HepG2 (cell line): ENCODE measurements at regions not wholly inside any gene's neighbourhood (a gene's known extent, or its start where the extent isn't known, plus 50 kb on each side); places are given as distances from the start of the nearest gene placed in this dataset.
A peak's percentile ranks its signal among the peaks of the same experiment; 100 is the strongest.

Experiments used
- BRF2 ChIP-seq: sonication (generic); formaldehyde crosslinking; IDR thresholded peaks from 2 replicates; pipeline ENCODE4 v1.8.1; 2022; ENCODE audit warnings: mild to moderate bottlenecking, missing genetic modification reagents
- DNMT3B ChIP-seq: conservative IDR thresholded peaks from 2 replicates; pipeline ENCODE4 v1.6.1; 2016; ENCODE audit warnings: missing biosample characterization, control low read depth
- KLF12 ChIP-seq: sonication (generic); formaldehyde crosslinking; IDR thresholded peaks from 2 replicates; pipeline ENCODE4 v1.4.0; 2020; ENCODE audit warnings: missing genetic modification reagents, borderline replicate concordance
- PAX8 ChIP-seq: sonication (generic); formaldehyde crosslinking; IDR thresholded peaks from 2 replicates; pipeline ENCODE4 v1.8.0; 2022; ENCODE audit warnings: mild to moderate bottlenecking, missing genetic modification reagents, borderline replicate concordance
- RORA ChIP-seq: sonication (generic); formaldehyde crosslinking; IDR thresholded peaks from 2 replicates; pipeline ENCODE4 v1.5.0; 2020; ENCODE audit warnings: mild to moderate bottlenecking, missing genetic modification reagents, moderate library complexity
- U2AF1 ChIP-seq: fragments of 200-400 bp; formaldehyde crosslinking; optimal IDR thresholded peaks from 2 replicates; pipeline ENCODE3; 2017; ENCODE audit warnings: mild to moderate bottlenecking, low read depth, low read length
- ZFP41 ChIP-seq: sonication (generic); formaldehyde crosslinking; IDR thresholded peaks from 2 replicates; pipeline ENCODE4 v1.4.0; 2020; ENCODE audit warnings: mild to moderate bottlenecking, missing genetic modification reagents, borderline replicate concordance
- ZNF724P ChIP-seq: sonication (generic); formaldehyde crosslinking; IDR thresholded peaks from 2 replicates; pipeline ENCODE4 v1.8.0; 2022; ENCODE audit warnings: missing genetic modification reagents, borderline replicate concordance
- ZNF768 ChIP-seq: sonication (generic); formaldehyde crosslinking; IDR thresholded peaks from 2 replicates; pipeline ENCODE4 v1.4.0; 2020; ENCODE audit warnings: missing genetic modification reagents
- ZNF777 ChIP-seq: sonication (generic); formaldehyde crosslinking; IDR thresholded peaks from 2 replicates; pipeline ENCODE4 v1.4.0; 2020; ENCODE audit warnings: missing genetic modification reagents
- TF ChIP-seq, protein P1 (sequence below): sonication (generic); formaldehyde crosslinking; IDR thresholded peaks from 2 replicates; pipeline ENCODE4 v1.4.0; 2020; ENCODE audit warnings: missing genetic modification reagents
- TF ChIP-seq, protein P2 (sequence below): sonication (generic); formaldehyde crosslinking; IDR thresholded peaks from 2 replicates; pipeline ENCODE4 v1.5.1; 2020; ENCODE audit warnings: missing genetic modification reagents, mild to moderate bottlenecking, borderline replicate concordance

- TF ChIP-seq, protein P1, sequence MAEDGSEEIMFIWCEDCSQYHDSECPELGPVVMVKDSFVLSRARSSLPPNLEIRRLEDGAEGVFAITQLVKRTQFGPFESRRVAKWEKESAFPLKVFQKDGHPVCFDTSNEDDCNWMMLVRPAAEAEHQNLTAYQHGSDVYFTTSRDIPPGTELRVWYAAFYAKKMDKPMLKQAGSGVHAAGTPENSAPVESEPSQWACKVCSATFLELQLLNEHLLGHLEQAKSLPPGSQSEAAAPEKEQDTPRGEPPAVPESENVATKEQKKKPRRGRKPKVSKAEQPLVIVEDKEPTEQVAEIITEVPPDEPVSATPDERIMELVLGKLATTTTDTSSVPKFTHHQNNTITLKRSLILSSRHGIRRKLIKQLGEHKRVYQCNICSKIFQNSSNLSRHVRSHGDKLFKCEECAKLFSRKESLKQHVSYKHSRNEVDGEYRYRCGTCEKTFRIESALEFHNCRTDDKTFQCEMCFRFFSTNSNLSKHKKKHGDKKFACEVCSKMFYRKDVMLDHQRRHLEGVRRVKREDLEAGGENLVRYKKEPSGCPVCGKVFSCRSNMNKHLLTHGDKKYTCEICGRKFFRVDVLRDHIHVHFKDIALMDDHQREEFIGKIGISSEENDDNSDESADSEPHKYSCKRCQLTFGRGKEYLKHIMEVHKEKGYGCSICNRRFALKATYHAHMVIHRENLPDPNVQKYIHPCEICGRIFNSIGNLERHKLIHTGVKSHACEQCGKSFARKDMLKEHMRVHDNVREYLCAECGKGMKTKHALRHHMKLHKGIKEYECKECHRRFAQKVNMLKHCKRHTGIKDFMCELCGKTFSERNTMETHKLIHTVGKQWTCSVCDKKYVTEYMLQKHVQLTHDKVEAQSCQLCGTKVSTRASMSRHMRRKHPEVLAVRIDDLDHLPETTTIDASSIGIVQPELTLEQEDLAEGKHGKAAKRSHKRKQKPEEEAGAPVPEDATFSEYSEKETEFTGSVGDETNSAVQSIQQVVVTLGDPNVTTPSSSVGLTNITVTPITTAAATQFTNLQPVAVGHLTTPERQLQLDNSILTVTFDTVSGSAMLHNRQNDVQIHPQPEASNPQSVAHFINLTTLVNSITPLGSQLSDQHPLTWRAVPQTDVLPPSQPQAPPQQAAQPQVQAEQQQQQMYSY (CRISPR knock-in tag): peak; percentile 91
- TF ChIP-seq, protein P2, sequence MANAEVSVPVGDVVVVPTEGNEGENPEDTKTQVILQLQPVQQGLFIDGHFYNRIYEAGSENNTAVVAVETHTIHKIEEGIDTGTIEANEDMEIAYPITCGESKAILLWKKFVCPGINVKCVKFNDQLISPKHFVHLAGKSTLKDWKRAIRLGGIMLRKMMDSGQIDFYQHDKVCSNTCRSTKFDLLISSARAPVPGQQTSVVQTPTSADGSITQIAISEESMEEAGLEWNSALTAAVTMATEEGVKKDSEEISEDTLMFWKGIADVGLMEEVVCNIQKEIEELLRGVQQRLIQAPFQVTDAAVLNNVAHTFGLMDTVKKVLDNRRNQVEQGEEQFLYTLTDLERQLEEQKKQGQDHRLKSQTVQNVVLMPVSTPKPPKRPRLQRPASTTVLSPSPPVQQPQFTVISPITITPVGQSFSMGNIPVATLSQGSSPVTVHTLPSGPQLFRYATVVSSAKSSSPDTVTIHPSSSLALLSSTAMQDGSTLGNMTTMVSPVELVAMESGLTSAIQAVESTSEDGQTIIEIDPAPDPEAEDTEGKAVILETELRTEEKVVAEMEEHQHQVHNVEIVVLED: no peak
- no peak for TF ChIP-seq BRF2 (CRISPR knock-in tag)
- no peak for TF ChIP-seq PAX8 (CRISPR knock-in tag)
- no peak for TF ChIP-seq U2AF1
- TF ChIP-seq RORA (CRISPR knock-in tag): no peak
- no peak for TF ChIP-seq KLF12 (CRISPR knock-in tag)
- TF ChIP-seq ZNF777 (CRISPR knock-in tag): peak; percentile 64
- TF ChIP-seq ZFP41 (CRISPR knock-in tag): no peak
- TF ChIP-seq ZNF768 (CRISPR knock-in tag): peak; percentile 95
- TF ChIP-seq DNMT3B (CRISPR knock-in tag): no peak
- no peak for TF ChIP-seq ZNF724P (CRISPR knock-in tag)
These were observed 177.0 kb downstream of the OR4M2 start (continued) for GRCh38 chr15:22257047-22258008.
